Motor neuron (in vitro differentiated cells): ENCODE measurements at regions not wholly inside any gene's neighbourhood (a gene's known extent, or its start where the extent isn't known, plus 50 kb on each side); places are given as distances from the start of the nearest gene placed in this dataset.
A peak's percentile ranks its signal among the peaks of the same experiment; 100 is the strongest.

Experiments used
- ATAC-seq, 8 experiments: fragments of 200-7000 bp; cut with Tn5 transposase; replicated peaks in 6 of 8; 2 replicates each; pipeline ENCODE4 v1.8.0; 2021; ENCODE audit warnings: mild to moderate bottlenecking in 8 of 8, moderate library complexity in 8 of 8
- H3K27ac ChIP-seq, 2 donors: fragments of 250-450 bp; sonication (Bioruptor Pico); 2 replicates each; pipeline ENCODE4 v1.9.0; 2021; ENCODE audit warnings: antibody characterized with exemption in 2 of 2, mild to moderate bottlenecking in 2 of 2, moderate library complexity in 1 of 2
- H3K4me1 ChIP-seq, 2 donors: fragments of 250-450 bp; sonication (Bioruptor Pico); replicated peaks in 1 of 2; 2 replicates each; pipeline ENCODE4 v1.6.1; 2021; ENCODE audit warnings: antibody characterized with exemption in 2 of 2, mild to moderate bottlenecking in 2 of 2, moderate library complexity in 1 of 2
- H3K4me3 ChIP-seq, 5 donors: fragments of 250-450 bp; sonication (Bioruptor Pico); 2 replicates each; pipeline ENCODE4 v1.9.0; 2021; ENCODE audit warnings: antibody characterized with exemption in 5 of 5, mild to moderate bottlenecking in 5 of 5, moderate library complexity in 4 of 5
- WGBS, 10 experiments: fragments of 450-650 bp; shearing (Covaris generic); methylation state at CpG; one replicate each; pipeline ENCODE4 v1.0.0; 2022; 5-methylcytosine and 5-hydroxymethylcytosine counted together
- in situ Hi-C, 9 experiments: fragments of 400-800 bp; cut with MboI; loops; one replicate each; pipeline ENCODE4 v1.15.0; 2021; ENCODE audit warnings: low sequenced_read_pairs in 9 of 9, low pct_unique_long_range_greater_than_20kb in 2 of 9; ENCODE audit not compliant: unreplicated experiment in 9 of 9

- ATAC-seq = no peak
- 0 to 80% (median 50%) methylated on average over 1 to 9 of the region's 10 CpGs; no CpG with 5 or more reads in 2 of the 10 experiments for WGBS, 10 experiments
- in situ Hi-C loops = no loop called here
- Histone ChIP-seq H3K27ac (peak overlapping the region in 1 of 2 donors; percentile 78), H3K4me3 (no peak overlapping the region), H3K4me1 (peaks cover 43 to 52% of the 10 kb centered on the region in 2 donors)
Measured at GRCh38 chr16:73428121-73428520, 380.2 kb upstream of the ZFHX3 start.

GRCh38 chr16:73427164-73427563 is 379.2 kb upstream of the ZFHX3 start:
- in situ Hi-C loops = no loop called here
- peak in 5 of 8 experiments; percentile 80 to 85 (median 83) for ATAC-seq
- WGBS, 10 experiments = 0 to 76% (median 16%) methylated on average over 2 to 3 of the region's 3 CpGs; no CpG with 5 or more reads in 6 of the 10 experiments
- Histone ChIP-seq H3K27ac (peak overlapping the region; percentile 41 to 78), H3K4me3 (no peak overlapping the region), H3K4me1 (peaks cover 33 to 43% of the 10 kb centered on the region in 2 donors)

- in situ Hi-C loops = no loop called here
- WGBS, 10 experiments = 0 to 23% (median 5%) methylated on average over 3 to 7 of the region's 7 CpGs
- ATAC-seq = peak in 6 of 8 experiments; percentile 31 to 86 (median 81)
- Histone ChIP-seq H3K4me3 (no peak overlapping the region), H3K4me1 (peaks cover 32 to 38% of the 10 kb centered on the region in 2 donors), H3K27ac (peak overlapping the region in 1 of 2 donors; percentile 78)
Measured at GRCh38 chr16:73426433-73427160, 378.7 kb upstream of the ZFHX3 start.

- no peak for ATAC-seq
- 32 to 85% (median 63%) methylated on average over 1 to 7 of the region's 7 CpGs for WGBS, 10 experiments
- no peak overlapping the region for H3K27ac ChIP-seq
- in situ Hi-C loops = no loop called here
- no peak overlapping the region for H3K4me3 ChIP-seq
- H3K4me1 ChIP-seq = peaks cover 0 to 10% of the 10 kb centered on the region in 2 donors
Measured at GRCh38 chr16:73420676-73421075, 372.7 kb upstream of the ZFHX3 start.

DNA sequence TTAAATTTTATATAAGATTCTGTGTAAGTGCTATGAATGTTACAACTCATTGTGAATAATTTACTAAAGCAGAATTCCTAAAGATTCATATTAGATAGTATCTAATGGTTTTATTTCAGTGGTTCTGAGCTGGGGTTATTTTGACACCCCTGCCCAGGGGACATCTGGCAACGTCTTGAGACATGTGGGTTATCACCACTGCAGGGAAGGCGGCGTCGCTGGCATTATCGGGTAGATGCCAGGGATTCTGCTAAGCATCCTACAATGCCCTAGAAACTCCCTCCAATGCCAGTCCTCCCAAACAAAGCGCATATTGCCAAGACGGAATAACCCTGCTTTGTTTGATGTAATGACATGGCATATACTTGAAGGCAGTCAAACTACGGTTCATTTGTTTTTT is 372.3 kb upstream of the ZFHX3 start:
- in situ Hi-C loops = no loop called here
- 52 to 100% (median 90%) methylated on average over 1 to 4 of the region's 8 CpGs; no CpG with 5 or more reads in 2 of the 10 experiments for WGBS, 10 experiments
- H3K4me3 ChIP-seq = no peak overlapping the region
- no peak overlapping the region for H3K27ac ChIP-seq
- ATAC-seq = no peak
- H3K4me1 ChIP-seq = peaks cover 0 to 7% of the 10 kb centered on the region in 2 donors

DNA sequence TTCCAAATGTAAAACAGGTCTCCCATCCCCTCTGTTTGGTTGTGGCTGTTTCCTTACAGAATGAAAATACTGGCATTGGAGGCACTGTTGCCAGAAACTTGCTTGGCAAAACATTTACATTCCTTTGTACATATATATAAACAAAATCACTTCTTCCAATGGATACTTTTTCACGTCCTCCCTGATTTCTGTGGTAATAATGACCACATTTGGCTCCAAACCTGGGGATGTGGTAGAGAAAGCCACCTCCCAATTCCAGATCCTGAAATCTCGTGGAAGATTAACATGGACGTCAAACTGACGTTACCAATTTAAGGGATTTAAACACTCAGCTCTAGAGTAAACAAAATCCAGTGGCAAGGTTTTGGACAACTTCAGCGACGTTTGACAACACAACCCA is 370.8 kb upstream of the ZFHX3 start:
- Histone ChIP-seq H3K4me3 (no peak overlapping the region), H3K4me1 (peaks cover 0 to 7% of the 10 kb centered on the region in 2 donors), H3K27ac (no peak overlapping the region)
- 0 to 100% (median 56%) methylated on average over 1 to 5 of the region's 6 CpGs; no CpG with 5 or more reads in 2 of the 10 experiments for WGBS, 10 experiments
- ATAC-seq = no peak
- in situ Hi-C loops = no loop called here

- in situ Hi-C loops = no loop called here
- WGBS, 10 experiments = 0 to 97% (median 73%) methylated on average over 1 to 8 of the region's 8 CpGs
- peaks cover 0 to 7% of the 10 kb centered on the region in 2 donors for H3K4me1 ChIP-seq
- no peak overlapping the region for H3K4me3 ChIP-seq
- ATAC-seq = no peak
- no peak overlapping the region for H3K27ac ChIP-seq
Measured at GRCh38 chr16:73418051-73418450, 370.1 kb upstream of the ZFHX3 start.

DNA sequence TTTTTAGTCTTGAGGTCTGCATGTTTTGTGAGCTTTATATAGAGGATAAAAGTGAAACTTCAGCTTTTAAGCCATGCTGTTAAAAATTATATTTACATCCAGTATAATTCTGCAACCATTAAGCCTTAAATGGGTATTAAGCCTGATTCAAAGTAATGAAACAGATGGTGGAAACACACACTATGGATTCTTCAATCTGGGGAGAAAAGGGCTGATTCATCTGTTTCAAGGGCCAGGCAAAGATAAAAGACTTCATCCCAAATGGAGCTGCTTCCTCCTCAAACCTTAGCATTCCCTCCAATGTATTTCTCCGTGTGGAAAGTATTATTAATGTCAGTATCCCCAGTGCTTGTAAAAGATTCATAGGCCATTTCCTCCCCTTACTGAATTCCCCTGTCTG is 367.4 kb upstream of the ZFHX3 start:
- in situ Hi-C loops = no loop called here
- H3K4me1 ChIP-seq = no peaks in the 10 kb centered on the region
- no peak overlapping the region for H3K27ac ChIP-seq
- no peak for ATAC-seq
- 0 to 100% (median 38%) methylated on average over 1 of the region's 1 CpG; no CpG with 5 or more reads in 5 of the 10 experiments for WGBS, 10 experiments
- no peak overlapping the region for H3K4me3 ChIP-seq

- no peaks in the 10 kb centered on the region for H3K4me1 ChIP-seq
- WGBS, 10 experiments = 20 to 86% (median 46%) methylated on average over 1 to 3 of the region's 5 CpGs; no CpG with 5 or more reads in 4 of the 10 experiments
- H3K27ac ChIP-seq = no peak overlapping the region
- no peak overlapping the region for H3K4me3 ChIP-seq
- in situ Hi-C loops = no loop called here
- ATAC-seq = no peak
Measured at GRCh38 chr16:73414638-73415037, 366.7 kb upstream of the ZFHX3 start.

- no peak overlapping the region for H3K4me3 ChIP-seq
- WGBS, 10 experiments = 70 to 100% (median 100%) methylated on average over 1 of the region's 1 CpG; no CpG with 5 or more reads in 4 of the 10 experiments
- no peaks in the 10 kb centered on the region for H3K4me1 ChIP-seq
- ATAC-seq = no peak
- no peak overlapping the region for H3K27ac ChIP-seq
- in situ Hi-C loops = no loop called here
Measured at GRCh38 chr16:73413830-73414190, 365.9 kb upstream of the ZFHX3 start.

DNA sequence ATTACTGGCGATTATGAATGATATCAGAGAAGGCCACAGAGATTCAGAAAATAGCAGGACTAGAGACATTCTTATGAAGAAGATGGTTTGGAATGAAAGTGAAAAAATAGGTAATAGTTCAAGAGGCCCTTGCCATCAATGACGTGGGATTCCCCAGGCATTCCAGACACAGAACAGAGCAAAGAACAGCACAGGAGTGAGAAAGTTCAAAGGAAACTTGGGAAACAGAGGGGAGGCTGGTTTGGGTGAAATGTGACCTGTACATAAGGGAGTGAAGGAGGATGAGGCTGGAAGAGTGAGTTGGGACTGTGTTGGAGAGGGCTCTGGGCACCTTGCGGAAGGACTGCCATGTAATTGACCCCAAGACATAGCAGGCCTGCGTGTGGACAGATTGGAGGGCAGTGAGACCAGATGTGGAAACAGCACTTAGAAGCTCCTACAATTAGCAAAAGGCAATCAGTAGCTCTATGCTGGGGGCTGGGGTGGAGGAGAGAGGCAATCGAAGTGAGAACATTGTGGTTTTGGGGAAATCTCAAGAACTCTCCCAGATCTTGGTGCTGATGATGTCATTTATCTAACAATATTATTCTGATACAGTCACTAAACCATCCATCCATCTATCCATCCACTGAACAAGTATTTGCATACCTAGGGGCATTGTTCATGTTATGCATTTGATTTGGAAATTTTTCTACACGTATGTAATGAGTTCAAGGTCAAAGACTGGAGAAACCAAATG is 365.3 kb upstream of the ZFHX3 start:
- 27 to 100% (median 84%) methylated on average over 1 to 5 of the region's 6 CpGs for WGBS, 10 experiments
- no peak overlapping the region for H3K4me3 ChIP-seq
- ATAC-seq = no peak
- H3K4me1 ChIP-seq = no peaks in the 10 kb centered on the region
- in situ Hi-C loops = no loop called here
- H3K27ac ChIP-seq = no peak overlapping the region

GRCh38 chr16:73412416-73412815 is 364.5 kb upstream of the ZFHX3 start:
- ATAC-seq = no peak
- no peak overlapping the region for H3K4me3 ChIP-seq
- 52 to 100% (median 78%) methylated on average over 1 to 7 of the region's 7 CpGs; no CpG with 5 or more reads in 2 of the 10 experiments for WGBS, 10 experiments
- in situ Hi-C loops = no loop called here
- H3K4me1 ChIP-seq = no peaks in the 10 kb centered on the region
- no peak overlapping the region for H3K27ac ChIP-seq

GRCh38 chr16:73408716-73409115 is 360.8 kb upstream of the ZFHX3 start:
- WGBS, 10 experiments = 0 to 100% (median 94%) methylated on average over 1 to 6 of the region's 6 CpGs; no CpG with 5 or more reads in 2 of the 10 experiments
- no peak overlapping the region for H3K27ac ChIP-seq
- in situ Hi-C loops = no loop called here
- ATAC-seq = no peak
- H3K4me1 ChIP-seq = peaks cover under 1 to 10% of the 10 kb centered on the region in 2 donors
- H3K4me3 ChIP-seq = no peak overlapping the region
